HG03378 (cell line): ENCODE measurements at regions not wholly inside any gene's neighbourhood (a gene's known extent, or its start where the extent isn't known, plus 50 kb on each side); places are given as distances from the start of the nearest gene placed in this dataset.
"Not testable (repeated sequence)": the region's sequence is repeated elsewhere in the genome, so short reads cannot be mapped to it uniquely, and the experiment has no call there.

Experiments
- ATAC-seq: cut with Tn5 transposase; IDR thresholded peaks from one replicate; pipeline ENCODE4 v1.9.1; 2021; ENCODE audit warnings: mild to moderate bottlenecking, moderate library complexity; ENCODE audit not compliant: unreplicated experiment

DNA sequence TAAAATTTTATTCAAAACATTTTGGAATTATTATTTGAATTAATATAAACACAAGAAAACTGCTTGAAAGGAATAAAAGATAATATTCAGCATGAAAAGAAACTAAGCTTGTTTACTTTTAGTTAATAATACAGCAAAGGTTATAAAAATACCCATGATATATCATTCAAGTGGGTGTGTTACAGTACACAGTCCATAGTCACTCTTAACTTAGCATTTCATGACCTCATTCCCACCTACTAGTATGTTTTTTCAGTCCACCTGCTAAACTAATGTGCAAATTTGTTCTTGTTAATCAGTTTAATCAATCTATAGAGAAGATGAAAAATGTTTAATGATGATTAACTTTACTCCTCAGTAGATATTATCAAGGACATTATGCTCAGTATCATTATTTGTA lies 841.4 kb upstream of the EPHA7 start:
- ATAC-seq = no peak

DNA sequence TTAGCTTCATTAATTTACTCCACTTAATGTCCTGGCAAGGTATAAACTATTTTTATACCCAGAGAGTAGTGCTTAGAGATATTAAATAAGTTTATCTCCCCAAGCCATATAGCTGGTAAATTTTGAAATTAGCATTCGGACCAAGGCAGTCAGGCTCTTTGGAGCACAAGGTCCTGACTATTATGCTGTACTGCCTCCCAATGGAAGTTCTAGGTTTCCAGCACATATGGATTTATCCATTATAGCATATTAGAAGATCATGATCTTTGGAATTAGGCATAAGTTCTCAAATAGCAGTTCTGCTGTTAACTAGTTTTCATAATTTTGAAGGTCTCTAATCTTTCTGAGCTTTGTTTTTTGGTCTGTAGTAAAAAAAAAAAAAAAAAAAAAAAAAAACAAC lies 835.3 kb upstream of the EPHA7 start:
- no peak for ATAC-seq

DNA sequence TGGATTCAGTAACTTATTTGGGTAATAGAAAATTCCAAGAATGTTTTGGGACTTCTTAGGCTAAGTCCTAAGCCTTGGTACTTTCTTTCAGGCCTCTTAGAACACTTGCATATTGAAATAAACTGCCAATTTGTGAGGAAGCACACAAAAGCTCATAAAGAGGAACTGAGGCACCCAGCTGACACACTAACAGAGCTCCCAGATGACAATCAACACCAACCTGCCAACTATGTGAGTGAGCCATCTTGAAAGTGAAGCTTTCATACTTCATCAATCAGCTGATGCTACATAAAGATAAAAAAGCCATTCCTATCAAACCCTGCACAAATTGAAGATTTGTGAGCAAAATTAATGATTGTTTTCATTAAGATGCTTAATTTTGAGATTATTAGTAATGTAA lies 832.5 kb upstream of the EPHA7 start:
- ATAC-seq = no peak

DNA sequence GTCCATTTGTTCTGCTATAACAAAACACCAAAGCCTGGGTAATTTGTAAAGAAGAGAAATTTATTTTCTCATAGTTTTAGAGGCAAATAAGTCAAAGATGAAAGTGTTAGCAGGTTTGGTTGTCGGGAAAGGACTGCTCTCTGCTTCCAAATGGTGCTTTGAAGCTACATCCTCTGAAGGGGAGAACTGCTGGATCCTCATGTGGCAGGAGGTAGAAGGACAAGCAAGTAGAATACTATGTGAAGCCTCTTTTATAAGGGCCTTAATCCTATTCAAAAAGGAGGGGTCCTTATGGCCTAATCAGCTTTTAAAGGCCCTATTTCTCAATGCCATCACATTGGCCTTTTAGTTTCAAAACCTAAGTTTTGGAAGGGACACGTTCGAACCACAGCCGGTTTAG lies 826.0 kb upstream of the EPHA7 start:
- ATAC-seq = no peak

DNA sequence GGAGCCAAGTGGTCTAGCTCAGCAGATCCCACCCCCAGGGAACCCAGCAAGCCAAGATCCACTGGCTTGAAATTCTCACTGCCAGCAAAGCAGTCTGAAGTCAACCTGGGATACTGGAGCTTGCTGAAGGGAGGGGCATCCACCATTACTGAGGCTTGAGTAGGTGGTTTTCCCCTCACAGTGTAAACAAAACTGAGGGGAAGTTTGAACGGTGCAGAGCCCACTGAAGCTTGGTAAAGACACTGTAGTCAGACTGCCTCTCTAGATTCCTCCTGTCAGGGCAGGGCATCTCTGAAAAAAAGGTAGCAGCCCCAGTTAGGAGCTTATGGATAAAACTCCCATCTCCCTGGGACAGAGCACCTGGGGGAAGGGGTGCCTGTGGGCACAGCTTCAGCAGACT lies 819.5 kb upstream of the EPHA7 start:
- ATAC-seq = no peak

DNA sequence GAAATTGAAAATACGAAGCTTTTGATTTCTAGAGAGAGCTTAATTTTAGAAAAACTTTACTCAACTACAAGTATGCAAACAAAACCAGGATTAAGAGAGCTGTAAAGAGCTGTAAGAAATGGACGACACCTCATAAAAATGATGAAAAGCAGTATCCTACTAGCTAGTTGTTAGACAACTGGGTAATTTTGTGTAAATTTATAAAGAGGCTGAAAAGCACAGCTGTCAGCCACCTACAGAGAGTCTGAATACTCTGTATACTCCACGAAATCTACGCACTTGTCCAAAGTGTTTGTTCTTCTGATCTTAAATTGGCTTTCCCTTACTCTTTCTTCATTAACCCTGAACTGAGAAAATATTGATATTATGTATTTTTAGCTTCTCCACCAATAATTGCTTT lies 808.4 kb upstream of the EPHA7 start:
- ATAC-seq = no peak

DNA sequence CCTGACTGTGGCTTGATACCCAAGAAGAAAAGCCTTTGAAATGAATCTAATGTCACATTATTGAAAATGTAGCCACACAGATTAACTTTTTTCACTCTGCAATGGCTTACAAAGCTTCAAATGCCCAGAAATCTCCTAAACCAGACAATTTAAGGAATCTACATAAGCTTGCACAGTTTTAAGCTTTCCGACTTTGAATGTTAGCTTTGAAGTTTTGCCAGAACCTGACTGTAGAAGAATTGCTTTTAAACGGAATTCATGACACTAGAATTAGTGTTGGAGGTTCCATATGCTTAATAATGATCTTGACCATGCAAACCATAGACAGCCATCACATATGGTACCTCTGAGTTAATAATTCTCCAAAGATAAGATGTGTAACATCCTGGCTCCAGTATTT lies 798.5 kb upstream of the EPHA7 start:
- no peak for ATAC-seq

DNA sequence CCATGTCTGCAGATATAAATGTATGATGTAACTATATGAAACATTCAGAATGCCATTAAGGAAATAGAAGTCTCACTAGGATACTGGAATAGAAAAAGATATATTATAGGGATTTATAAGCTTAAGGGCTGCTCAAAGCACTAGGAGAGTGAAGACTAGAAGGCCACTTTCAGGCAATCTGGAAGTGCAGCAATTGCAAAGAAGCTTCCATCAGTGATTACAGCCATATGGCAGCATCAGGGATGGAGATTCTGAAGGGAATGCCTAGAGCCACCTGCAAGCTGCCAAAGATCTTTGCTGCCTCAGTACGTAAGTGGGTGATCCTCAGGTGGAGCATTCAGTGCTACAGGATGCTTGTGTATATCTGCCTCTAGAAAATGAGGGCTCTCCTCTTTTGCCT lies 796.2 kb upstream of the EPHA7 start:
- no peak for ATAC-seq

DNA sequence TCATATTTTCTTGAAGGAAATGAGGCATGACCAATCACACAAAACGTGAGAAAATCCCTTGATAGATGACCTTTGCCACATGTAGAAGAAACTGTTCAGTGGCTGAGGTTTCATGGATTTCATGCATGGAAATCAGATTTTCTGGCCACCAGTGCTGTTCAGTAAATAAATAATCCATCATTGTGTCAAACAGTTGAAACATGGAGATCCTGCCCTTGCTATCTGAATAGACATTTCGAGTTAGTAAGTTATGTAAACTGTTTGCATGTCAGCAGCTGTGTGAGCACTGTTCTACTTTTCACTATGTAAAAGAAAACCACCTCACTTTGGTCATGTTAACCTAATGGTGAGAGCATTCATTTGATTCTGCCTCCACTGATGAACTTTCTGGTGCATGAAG lies 793.9 kb upstream of the EPHA7 start:
- no peak for ATAC-seq

DNA sequence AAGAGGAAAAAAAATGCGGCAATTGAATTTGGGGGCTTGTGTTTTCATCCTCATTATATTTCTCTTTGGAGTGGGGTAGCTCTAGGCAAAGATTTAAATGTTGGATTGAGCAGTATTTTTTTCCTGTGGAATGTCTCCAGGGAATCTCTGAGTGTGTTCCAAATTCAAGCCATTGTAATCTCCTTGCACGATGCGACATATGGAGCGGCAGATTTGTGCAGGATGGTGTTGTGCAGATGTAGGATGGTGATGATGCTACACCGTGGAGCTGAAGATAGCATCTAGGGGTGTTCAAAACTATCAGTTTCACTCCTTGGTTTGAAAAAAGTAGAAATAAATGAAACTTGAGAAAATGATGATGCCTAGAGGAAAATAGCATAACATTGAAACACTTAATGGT lies 777.5 kb upstream of the EPHA7 start:
- ATAC-seq = no peak

DNA sequence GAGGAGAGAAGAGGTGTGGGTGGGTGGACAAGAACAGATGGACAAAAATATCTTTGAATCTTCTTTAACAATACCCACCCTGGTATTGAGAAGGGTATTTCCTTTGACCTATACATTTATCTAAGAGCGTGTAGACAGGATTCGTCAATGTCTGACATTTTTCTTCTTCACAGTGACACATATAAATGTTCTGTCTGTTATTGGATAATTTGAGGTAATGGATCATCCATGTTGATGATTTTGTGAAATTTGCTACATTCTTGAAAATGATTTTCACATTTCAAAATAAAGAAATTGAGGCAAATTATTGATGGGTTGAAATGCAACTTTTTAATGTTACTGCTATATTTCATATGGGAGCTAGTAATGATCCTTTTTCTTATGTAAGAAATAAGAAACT lies 770.7 kb upstream of the EPHA7 start:
- no peak for ATAC-seq

DNA sequence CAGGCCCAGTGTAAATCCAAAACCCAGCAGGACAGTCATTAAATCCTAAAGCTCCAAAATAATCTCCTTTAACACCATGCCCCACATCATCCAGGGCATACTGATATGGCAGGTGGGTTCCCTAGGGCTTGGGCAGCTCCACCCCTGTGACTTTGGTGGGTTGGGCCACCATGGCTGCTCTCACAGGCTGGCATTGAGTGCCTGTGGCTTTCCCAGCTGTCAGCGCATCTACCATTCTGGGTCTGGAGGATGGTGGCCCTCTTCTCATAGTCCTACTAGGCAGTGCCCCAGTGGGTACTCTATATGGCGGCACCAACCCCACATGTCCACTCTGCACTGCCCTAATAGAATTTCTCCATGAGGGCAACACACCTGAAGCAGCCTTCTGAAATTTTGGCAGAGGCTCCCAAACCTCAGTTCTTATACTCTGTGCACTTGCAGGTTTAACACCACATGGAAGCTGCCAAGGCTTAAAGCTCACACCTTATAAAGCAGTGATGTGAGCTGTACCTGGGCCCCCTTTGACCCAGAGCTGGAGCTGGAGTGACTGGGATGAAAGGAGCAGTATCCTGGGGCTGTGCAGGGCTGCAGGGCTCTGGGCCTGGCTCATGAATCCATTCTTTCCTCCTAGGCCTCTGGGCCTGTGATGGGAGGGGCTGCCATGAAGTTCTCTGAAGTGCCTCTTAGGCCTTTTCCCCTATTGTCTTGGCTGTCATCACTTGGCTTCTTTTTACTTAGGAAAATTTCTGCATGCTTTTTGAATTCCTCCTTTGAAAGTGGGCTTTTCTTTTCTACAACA lies 765.5 kb upstream of the EPHA7 start:
- no peak for ATAC-seq

DNA sequence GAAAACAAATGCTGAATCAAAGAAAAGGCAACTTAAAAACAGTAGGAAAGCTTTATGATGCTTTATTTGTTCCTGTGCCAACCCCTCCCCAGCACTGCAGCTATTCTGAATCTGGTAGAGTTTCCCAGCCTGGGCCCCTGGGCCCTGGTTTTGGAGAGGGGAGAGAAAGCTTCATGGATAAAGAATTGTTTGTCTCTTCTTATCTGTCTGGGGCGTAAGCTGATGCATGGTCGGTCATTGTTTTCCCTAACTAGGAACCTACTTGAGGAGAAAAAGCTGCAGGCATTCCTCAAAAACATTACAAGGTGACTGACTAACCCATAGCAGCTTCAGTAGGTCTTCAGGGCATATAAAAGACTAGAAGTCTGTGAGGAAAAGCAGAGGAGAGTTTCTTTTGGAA lies 758.1 kb upstream of the EPHA7 start:
- no peak for ATAC-seq

DNA sequence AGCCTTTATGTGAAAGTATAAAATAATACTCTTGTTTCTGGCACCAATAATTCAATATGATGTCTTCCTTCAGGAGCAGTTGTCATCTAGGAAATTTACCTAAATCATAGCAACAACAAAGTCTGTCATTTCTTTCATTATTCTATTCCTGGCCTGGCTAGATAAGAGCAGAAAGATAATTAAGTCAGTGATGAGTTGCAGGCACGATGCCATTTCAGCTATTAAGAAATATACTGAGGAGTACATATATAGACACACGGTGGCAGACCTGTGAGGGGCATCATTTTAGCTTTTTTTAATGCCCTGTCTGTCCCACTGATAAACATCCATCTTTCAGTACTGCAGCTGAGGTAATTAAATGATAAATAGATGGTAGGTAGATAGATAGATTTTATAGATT lies 756.1 kb upstream of the EPHA7 start:
- ATAC-seq = no peak

DNA sequence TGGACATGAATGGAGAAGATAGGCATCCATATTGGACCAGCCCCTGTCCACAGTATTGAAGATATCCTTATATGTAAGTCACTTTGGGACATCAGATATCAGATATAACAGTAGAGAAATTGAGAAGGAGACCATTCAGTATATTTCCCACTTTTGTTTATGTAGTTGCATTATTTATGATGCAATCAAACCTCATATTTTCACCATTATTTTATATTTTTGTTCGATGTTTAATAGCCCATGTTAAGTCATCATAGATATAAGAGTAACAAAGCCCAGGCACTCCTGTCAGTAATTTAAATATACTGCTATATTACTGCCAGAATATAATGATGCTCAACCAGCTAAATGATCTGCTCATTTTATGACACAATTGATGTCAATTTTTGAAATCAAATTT lies 744.5 kb upstream of the EPHA7 start:
- ATAC-seq = no peak

DNA sequence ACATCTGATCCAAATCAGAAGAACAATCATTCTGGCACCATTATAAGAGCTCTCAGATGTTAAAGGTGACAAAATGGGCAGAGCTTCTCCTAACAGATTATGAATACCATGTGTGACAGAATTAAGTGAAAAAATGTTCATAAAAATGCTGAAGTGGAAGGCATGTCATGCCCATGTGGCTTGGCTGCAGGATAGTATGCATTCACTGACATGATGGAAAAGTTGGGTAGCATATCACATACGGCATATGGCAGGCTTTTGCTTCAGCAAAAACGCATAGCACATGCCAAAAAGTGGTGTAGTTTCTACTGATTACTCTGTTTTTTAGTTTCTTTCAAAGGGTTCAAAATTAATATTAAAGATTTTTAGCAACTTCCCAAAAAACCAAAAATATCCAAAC lies 731.5 kb upstream of the EPHA7 start:
- ATAC-seq = no peak

DNA sequence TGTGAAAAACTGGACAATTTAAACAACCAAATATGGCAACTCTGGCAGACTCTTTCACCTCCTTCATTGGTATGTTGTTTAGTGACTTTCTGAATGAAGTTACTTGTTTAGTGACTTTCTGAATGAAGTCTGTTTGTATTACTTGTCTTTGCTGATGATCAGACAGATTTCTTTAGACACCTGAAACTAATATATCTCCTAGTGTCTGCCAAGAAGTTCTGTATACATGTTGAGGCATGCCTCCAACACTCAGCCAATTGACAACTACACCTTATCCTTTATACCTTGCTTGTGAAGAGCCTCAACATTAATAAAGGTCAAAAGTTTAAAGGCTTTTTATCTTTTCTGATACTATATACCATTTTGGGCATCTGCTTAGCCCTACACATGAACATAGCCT lies 725.4 kb upstream of the EPHA7 start:
- no peak for ATAC-seq

DNA sequence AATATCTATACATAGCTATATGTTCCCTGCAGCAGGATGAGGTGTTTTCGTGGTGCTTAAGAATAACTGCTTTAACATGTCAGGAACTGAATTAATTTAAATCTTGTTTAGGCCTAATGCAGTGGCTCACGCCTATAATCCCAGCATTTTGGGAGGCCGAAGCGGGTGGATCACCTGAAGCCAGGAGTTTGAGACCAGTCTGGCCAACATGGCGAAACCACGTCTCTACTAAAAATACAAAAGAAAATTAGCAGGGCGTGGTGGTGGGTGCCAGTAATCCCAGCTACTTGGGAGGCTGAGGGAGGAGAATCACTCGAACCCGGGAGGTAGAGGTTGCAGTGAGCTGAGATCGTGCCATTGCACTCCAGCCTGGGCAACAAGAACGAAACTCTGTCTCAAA lies 717.8 kb upstream of the EPHA7 start:
- ATAC-seq = not testable (repeated sequence)

DNA sequence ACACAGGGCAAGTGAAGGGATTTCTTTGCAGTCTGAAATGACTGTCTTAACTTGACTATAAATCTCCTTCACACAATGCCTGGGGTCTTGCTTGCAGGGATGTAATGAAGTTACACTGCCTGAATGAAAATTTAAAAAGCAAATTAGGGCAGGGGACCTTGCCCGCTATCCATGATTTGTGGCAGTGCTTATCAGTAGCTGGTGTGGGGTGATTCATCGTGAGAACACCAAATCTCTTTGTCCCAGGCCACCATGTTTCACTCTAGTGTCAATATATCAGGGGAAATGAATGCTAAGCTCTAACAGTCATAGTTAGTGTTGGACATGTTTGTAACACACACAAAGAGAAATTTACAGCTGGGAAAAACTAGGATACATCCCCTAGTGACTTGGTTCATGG lies 713.7 kb upstream of the EPHA7 start:
- no peak for ATAC-seq

DNA sequence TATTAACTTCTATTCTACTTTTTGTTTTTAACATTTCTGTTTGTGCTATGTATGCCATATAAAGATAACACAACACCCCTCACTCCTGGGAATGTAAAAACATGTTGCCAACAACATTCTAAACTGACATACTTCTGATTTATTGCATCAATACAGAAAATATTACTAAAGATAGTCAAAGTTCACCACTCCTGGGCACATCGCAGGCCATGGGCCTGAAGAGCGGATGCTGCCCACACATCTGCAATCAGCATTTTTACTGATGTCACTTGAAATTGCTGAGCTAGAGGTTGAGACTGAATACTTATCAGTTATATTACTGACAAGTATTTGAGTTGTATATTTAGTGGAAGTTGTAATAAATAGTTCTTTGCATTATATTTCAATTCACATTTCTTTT lies 711.9 kb upstream of the EPHA7 start:
- no peak for ATAC-seq

DNA sequence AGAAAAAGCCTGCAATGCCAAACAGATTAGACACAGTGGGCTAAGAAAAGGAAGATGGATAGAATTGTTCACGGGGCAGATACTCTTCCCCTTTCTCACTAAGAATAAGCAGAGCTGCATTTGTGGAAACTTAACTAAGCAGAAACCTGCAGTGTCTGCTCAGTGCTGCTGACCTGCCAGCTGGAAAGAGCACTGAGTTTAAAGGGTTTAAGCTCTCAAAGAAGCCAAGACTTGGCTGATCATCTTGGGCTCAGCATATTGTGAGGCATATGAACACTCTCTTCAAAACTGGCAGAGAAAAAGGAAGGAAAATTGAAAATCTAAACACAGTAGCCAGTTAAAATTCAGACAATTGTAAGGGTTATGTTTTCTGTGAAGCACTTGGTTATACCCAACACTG lies 711.1 kb upstream of the EPHA7 start:
- ATAC-seq = no peak

DNA sequence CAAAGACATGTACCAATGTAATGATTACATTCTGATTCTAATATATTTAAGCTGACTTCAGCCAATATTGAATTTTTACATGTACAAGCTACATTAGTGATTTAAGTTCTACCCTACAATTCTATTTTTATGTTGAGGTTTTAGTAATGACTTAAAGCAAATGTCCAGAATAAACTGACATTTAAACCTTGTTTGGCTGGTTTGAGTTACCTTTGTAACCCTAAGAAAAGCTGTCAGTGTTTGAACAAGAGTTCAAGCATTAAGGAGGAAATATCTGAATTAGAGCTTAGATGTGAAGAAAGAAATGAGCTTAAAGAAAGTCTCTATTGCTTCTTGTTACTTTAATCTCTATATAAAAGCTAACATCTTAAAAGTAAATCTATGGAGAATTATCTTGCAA lies 710.6 kb upstream of the EPHA7 start:
- ATAC-seq = no peak

DNA sequence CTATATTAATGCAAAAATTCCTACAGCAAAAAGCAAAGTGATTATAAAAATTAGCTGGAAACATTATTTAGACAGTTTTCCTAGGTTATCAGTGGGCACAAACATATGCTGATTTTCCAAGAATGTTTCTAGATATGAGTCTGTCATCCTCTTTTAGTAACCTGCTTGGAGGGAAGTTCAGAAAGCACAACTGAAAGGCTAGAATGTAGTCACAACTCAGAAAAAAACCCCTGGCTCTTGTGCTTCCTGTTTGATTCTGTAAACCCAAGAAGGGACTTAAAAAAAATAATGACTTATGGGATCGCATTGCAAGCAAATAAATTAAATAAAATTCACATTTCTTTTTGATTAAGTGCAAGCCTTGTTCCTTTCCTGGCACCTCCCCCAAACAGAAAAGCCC lies 708.4 kb upstream of the EPHA7 start:
- no peak for ATAC-seq
